ENCODE measurements at regions not wholly inside any gene's neighbourhood (a gene's known extent, or its start where the extent isn't known, plus 50 kb on each side); places are given as distances from the start of the nearest gene placed in this dataset.
"Not testable (repeated sequence)": the region's sequence is repeated elsewhere in the genome, so short reads cannot be mapped to it uniquely, and the experiment has no call there.

DNA sequence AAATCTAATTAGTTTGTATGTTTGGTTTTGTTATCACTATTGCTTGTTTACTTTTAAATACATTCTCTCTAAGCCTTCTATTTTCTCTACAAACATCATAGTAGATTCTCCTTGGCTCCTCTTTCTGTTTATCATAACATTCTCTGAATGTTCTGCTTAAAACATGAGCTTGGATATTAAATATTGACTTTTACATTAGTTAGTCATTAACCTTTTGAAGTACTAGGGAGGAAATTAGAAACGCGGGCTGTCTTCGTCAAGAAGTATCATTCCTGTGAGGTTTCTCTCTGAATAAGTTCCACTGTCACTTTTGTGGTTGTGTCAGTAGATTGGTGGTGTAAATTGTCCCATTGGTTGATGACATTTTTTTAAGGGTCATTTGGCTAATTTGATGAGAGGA is 821.5 kb downstream of the EFNA5 start:
- no peaks in the 10 kb centered on the region for H3K4me1 Mint-ChIP-seq (ENCODE audit: low read depth)
- ATAC-seq (replicated peaks in 1 of 2) (no peak), DNase-seq (no peak)
- no peaks in the 10 kb centered on the region for H3K9me3 Mint-ChIP-seq
- H3K27ac Mint-ChIP-seq: no peak overlapping the region
- H3K36me3 Mint-ChIP-seq (ENCODE audit: insufficient read depth in 2 of 2): peaks cover 0 to 1% of the 10 kb centered on the region in 2 donors
- no peak overlapping the region for H3K4me3 Mint-ChIP-seq
- no peaks in the 10 kb centered on the region for H3K27me3 Mint-ChIP-seq (ENCODE audit: low read depth)

GRCh38 chr5:106843812-106844416 is 826.8 kb downstream of the EFNA5 start:
- Mint-ChIP-seq H3K4me3 (no peak overlapping the region), H3K4me1 (ENCODE audit: low read depth) (no peaks in the 10 kb centered on the region), H3K36me3 (ENCODE audit: insufficient read depth in 2 of 2) (peaks cover 0 to 2% of the 10 kb centered on the region in 2 donors), H3K27me3 (ENCODE audit: low read depth) (no peaks in the 10 kb centered on the region), H3K27ac (no peak overlapping the region), H3K9me3 (peaks cover 6 to 8% of the 10 kb centered on the region in 2 donors)
- ATAC-seq (replicated peaks in 1 of 2) (no peak), DNase-seq (no peak)

DNA sequence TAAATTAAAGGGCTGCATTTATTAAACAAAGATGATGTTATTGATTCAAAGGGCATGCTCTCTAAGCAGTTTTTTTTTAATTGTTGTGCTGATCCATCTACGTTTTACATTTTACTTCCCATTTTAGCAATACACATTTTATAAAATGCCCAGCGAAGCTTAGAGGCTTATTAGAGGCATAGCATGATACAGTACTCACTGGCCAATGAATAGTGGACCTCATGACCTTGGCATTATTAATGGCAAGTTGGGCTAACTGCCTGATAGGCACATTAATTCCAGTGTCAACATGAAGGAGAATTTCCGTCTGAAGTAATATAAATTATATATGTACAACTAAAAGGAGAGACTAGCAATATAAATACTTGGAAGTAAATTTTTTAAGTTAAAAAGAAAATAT is 837.2 kb downstream of the EFNA5 start:
- Mint-ChIP-seq H3K9me3 (peaks cover 3 to 4% of the 10 kb centered on the region in 2 donors), H3K27me3 (ENCODE audit: low read depth) (no peaks in the 10 kb centered on the region), H3K4me3 (no peak overlapping the region), H3K36me3 (ENCODE audit: insufficient read depth in 2 of 2) (no peaks in the 10 kb centered on the region), H3K4me1 (ENCODE audit: low read depth) (no peaks in the 10 kb centered on the region), H3K27ac (no peak overlapping the region)
- DNase-seq (no peak), ATAC-seq (replicated peaks in 1 of 2) (no peak)

DNA sequence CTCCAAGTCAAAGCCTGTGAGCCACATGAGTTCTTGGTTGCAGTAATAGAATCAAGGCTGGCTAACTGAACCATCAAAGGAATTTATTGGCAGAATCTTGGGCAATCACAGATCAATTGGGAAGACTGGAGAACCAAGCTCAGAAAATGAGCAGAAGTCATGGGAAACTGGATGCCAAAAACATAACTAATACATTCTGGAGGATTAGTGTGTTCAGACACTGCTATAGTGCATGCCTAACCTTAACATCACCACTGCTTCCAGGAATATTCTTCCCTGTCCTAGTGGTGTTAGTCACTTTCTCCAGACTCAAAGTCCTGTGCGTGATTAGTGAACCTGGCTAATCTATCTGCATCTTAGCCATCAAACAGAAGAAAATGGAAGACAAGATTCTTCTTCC is 843.7 kb downstream of the EFNA5 start:
- H3K4me3 Mint-ChIP-seq: no peak overlapping the region
- DNase-seq: no peak

DNA sequence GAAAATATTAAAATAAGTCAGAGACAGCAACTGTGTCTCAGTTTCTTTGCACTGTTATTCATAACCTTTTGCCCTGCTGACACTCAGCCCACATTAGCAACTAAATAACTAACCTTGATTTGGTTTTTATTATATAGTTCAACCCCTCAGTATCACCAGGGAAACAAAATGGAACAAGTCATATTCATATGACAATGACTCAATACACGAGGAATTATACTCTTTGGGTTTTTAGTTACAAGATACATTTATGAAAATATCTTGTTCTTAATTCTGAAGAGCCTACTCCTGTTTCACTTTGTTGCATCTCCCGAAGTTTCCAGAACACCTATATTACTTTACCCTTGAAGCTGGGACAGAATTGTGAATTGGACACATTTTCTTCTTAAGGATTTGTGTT is 845.4 kb downstream of the EFNA5 start:
- no peak for DNase-seq
- H3K27me3 Mint-ChIP-seq (ENCODE audit: low read depth): no peaks in the 10 kb centered on the region
- H3K27ac Mint-ChIP-seq: no peak overlapping the region
- peaks cover 2 to 4% of the 10 kb centered on the region in 2 donors for H3K9me3 Mint-ChIP-seq
- no peaks in the 10 kb centered on the region for H3K4me1 Mint-ChIP-seq (ENCODE audit: low read depth)
- ATAC-seq (replicated peaks in 1 of 2): no peak
- no peak overlapping the region for H3K4me3 Mint-ChIP-seq
- H3K36me3 Mint-ChIP-seq (ENCODE audit: insufficient read depth in 2 of 2): no peaks in the 10 kb centered on the region

More for the DNA sequence above, 843.7 kb downstream of the EFNA5 start:
- Mint-ChIP-seq H3K4me1 (ENCODE audit: low read depth) (no peaks in the 10 kb centered on the region), H3K27me3 (ENCODE audit: low read depth) (no peaks in the 10 kb centered on the region), H3K27ac (no peak overlapping the region), H3K36me3 (ENCODE audit: insufficient read depth in 2 of 2) (no peaks in the 10 kb centered on the region), H3K9me3 (peaks cover 0 to 4% of the 10 kb centered on the region in 2 donors)
- ATAC-seq (replicated peaks in 1 of 2): no peak

DNA sequence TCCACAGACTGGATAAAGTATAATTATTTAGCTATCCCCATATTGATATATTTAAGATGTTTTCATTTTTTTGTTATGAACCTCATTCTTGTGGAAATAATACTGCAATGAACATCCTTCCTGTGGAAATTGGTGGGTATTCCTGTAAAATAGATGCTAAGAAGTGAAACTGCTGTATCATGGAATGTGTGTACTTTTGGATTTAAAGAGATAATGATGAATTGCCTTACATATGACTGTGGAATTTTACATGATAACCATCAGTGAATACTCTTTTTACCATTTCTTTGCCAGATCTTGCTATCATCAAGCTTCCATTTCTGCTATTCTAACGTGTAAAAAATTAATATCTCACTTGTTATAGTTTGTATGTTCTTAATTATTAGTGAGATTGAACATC is 847.9 kb downstream of the EFNA5 start:
- no peak for ATAC-seq (replicated peaks in 1 of 2)
- DNase-seq: no peak
- Mint-ChIP-seq H3K36me3 (ENCODE audit: insufficient read depth in 2 of 2) (peaks cover 0 to 1% of the 10 kb centered on the region in 2 donors), H3K27ac (no peak overlapping the region), H3K9me3 (peaks cover 0 to 4% of the 10 kb centered on the region in 2 donors), H3K4me1 (ENCODE audit: low read depth) (no peaks in the 10 kb centered on the region), H3K27me3 (ENCODE audit: low read depth) (no peaks in the 10 kb centered on the region), H3K4me3 (no peak overlapping the region)

- Mint-ChIP-seq H3K9me3 (peaks cover 0 to 4% of the 10 kb centered on the region in 2 donors), H3K36me3 (ENCODE audit: insufficient read depth in 2 of 2) (peaks cover 0 to 1% of the 10 kb centered on the region in 2 donors), H3K27ac (no peak overlapping the region), H3K4me3 (no peak overlapping the region), H3K27me3 (ENCODE audit: low read depth) (no peaks in the 10 kb centered on the region), H3K4me1 (ENCODE audit: low read depth) (no peaks in the 10 kb centered on the region)
- no peak for DNase-seq
- ATAC-seq (replicated peaks in 1 of 2): no peak
Measured at GRCh38 chr5:106818552-106818951, 852.2 kb downstream of the EFNA5 start.

GRCh38 chr5:106814961-106815360 is 855.8 kb downstream of the EFNA5 start:
- no peaks in the 10 kb centered on the region for H3K4me1 Mint-ChIP-seq (ENCODE audit: low read depth)
- H3K36me3 Mint-ChIP-seq (ENCODE audit: insufficient read depth in 2 of 2): peaks cover 0 to 1% of the 10 kb centered on the region in 2 donors
- H3K27ac Mint-ChIP-seq: no peak overlapping the region
- H3K9me3 Mint-ChIP-seq: peaks cover 2 to 4% of the 10 kb centered on the region in 2 donors
- no peaks in the 10 kb centered on the region for H3K27me3 Mint-ChIP-seq (ENCODE audit: low read depth)
- no peak for ATAC-seq (replicated peaks in 1 of 2)
- DNase-seq: no peak
- no peak overlapping the region for H3K4me3 Mint-ChIP-seq

GRCh38 chr5:106801554-106801953 is 869.2 kb downstream of the EFNA5 start:
- DNase-seq: no peak
- H3K27me3 Mint-ChIP-seq (ENCODE audit: low read depth): no peaks in the 10 kb centered on the region
- no peaks in the 10 kb centered on the region for H3K9me3 Mint-ChIP-seq
- H3K36me3 Mint-ChIP-seq (ENCODE audit: insufficient read depth in 2 of 2): no peaks in the 10 kb centered on the region
- H3K4me1 Mint-ChIP-seq (ENCODE audit: low read depth): no peaks in the 10 kb centered on the region
- no peak overlapping the region for H3K4me3 Mint-ChIP-seq
- no peak overlapping the region for H3K27ac Mint-ChIP-seq
- ATAC-seq (replicated peaks in 1 of 2): no peak

- Mint-ChIP-seq H3K27ac (no peak overlapping the region), H3K9me3 (no peaks in the 10 kb centered on the region), H3K4me3 (no peak overlapping the region), H3K36me3 (ENCODE audit: insufficient read depth in 2 of 2) (no peaks in the 10 kb centered on the region), H3K4me1 (ENCODE audit: low read depth) (no peaks in the 10 kb centered on the region), H3K27me3 (ENCODE audit: low read depth) (no peaks in the 10 kb centered on the region)
- ATAC-seq (replicated peaks in 1 of 2) (no peak), DNase-seq (no peak)
Measured at GRCh38 chr5:106797996-106798395, 872.7 kb downstream of the EFNA5 start.

GRCh38 chr5:106796081-106796480 is 874.7 kb downstream of the EFNA5 start:
- Mint-ChIP-seq H3K4me3 (no peak overlapping the region), H3K36me3 (ENCODE audit: insufficient read depth in 2 of 2) (no peaks in the 10 kb centered on the region), H3K4me1 (ENCODE audit: low read depth) (no peaks in the 10 kb centered on the region), H3K27ac (no peak overlapping the region), H3K27me3 (ENCODE audit: low read depth) (no peaks in the 10 kb centered on the region), H3K9me3 (peaks cover 0 to 4% of the 10 kb centered on the region in 2 donors)
- ATAC-seq (replicated peaks in 1 of 2) (no peak), DNase-seq (no peak)

DNA sequence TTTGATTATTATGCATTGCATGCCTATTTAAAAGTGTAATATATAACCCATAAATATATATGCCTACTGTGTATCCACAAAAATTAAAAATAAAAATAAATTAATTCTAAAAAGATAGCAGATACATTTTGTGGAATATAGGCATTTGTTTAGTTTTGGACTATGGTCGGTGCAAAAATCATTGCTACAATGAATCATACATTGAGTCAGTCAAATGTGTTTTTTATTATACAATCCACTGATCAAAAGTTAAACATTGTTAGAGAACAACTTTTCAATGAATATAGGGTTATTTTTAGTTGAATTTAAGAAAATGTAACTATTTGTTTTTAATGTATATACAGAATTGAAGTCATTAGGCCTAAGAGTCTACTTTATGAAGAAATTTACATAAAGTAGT is 885.9 kb downstream of the EFNA5 start:
- peaks cover 6 to 11% of the 10 kb centered on the region in 2 donors for H3K9me3 Mint-ChIP-seq
- ATAC-seq (replicated peaks in 1 of 2): no peak
- H3K4me1 Mint-ChIP-seq (ENCODE audit: low read depth): no peaks in the 10 kb centered on the region
- no peak overlapping the region for H3K4me3 Mint-ChIP-seq
- H3K27ac Mint-ChIP-seq: no peak overlapping the region
- no peak for DNase-seq
- H3K27me3 Mint-ChIP-seq (ENCODE audit: low read depth): no peaks in the 10 kb centered on the region
- no peaks in the 10 kb centered on the region for H3K36me3 Mint-ChIP-seq (ENCODE audit: insufficient read depth in 2 of 2)

DNA sequence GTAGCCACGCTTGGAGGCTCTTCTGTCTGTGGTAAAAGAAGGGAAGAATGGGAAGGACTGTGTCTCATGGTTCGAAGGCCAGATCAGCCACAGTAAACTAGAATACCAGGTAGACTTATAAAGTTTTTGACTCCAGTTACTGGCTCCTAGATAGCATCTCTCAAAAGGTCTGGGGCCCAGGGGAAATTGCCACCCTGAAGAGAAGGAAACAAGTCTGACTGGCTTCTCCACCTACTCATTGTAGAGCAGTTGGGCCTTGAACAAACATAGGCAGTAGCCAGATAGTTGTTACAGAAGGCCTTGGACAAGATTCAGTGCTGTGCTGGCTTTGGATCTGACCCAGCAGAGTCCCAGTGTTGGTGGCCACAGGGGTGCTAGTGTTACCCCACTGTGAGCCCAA is 890.4 kb downstream of the EFNA5 start:
- H3K4me3 Mint-ChIP-seq: no peak overlapping the region
- H3K27ac Mint-ChIP-seq: no peak overlapping the region
- no peaks in the 10 kb centered on the region for H3K36me3 Mint-ChIP-seq (ENCODE audit: insufficient read depth in 2 of 2)
- peaks cover 4 to 11% of the 10 kb centered on the region in 2 donors for H3K9me3 Mint-ChIP-seq
- ATAC-seq (replicated peaks in 1 of 2) (no peak), DNase-seq (no peak)
- H3K4me1 Mint-ChIP-seq (ENCODE audit: low read depth): no peaks in the 10 kb centered on the region
- H3K27me3 Mint-ChIP-seq (ENCODE audit: low read depth): no peaks in the 10 kb centered on the region

DNA sequence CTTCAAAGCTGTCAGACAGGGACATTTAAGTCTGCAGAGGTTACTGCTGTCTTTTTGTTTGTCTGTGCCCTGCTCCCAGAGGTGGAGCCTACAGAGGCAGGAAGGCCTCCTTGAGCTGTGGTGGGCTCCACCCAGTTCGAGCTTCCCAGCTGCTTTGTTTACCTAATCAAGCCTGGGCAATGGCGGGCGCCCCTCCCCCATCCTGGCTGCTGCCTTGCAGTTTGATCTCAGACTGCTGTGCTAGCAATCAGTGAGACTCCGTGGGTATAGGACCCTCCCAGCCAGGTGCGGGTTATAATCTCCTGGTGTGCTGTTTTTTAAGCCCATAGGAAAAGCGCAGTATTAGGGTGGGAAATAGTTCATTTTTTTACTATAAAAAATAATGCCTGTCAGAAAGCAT is 894.2 kb downstream of the EFNA5 start:
- not testable (repeated sequence) for H3K27ac Mint-ChIP-seq; ATAC-seq (replicated peaks in 1 of 2)

More for the DNA sequence above, 894.2 kb downstream of the EFNA5 start:
- H3K36me3 Mint-ChIP-seq (ENCODE audit: insufficient read depth in 2 of 2); DNase-seq; H3K27me3 Mint-ChIP-seq (ENCODE audit: low read depth); H3K4me3 Mint-ChIP-seq; H3K9me3 Mint-ChIP-seq; H3K4me1 Mint-ChIP-seq (ENCODE audit: low read depth): not testable (repeated sequence)

Measured in activated T-cell treated with anti-CD3 and anti-CD28 coated beads, Interleukin-2, amount 50 U/mL, for 72 hours (primary cell).